Thyroid gland (tissue), 4 donors: ENCODE measurements at regions not wholly inside any gene's neighbourhood (a gene's known extent, or its start where the extent isn't known, plus 50 kb on each side); places are given as distances from the start of the nearest gene placed in this dataset.

Experiments
- POLR2A ChIP-seq, 2 donors: fragments of 450-650 bp; IDR thresholded peaks; one replicate each; pipeline ENCODE4 v1.6.1; 2017; ENCODE audit warnings: antibody characterized with exemption in 2 of 2, mild to moderate bottlenecking in 2 of 2, moderate library complexity in 1 of 2
- TF ChIP-seq, protein P1 (sequence below), 6 experiments: fragments of 200-600 bp in 3 of 6; fragments of 450-650 bp in 3 of 6; sonication (generic) in 3 of 6; IDR thresholded peaks; one replicate each; pipeline ENCODE4 v1.5.1; 2016 to 2019; ENCODE audit warnings: antibody characterized with exemption in 6 of 6, mild to moderate bottlenecking in 2 of 6, inconsistent platforms in 1 of 6, moderate library complexity in 1 of 6

DNA sequence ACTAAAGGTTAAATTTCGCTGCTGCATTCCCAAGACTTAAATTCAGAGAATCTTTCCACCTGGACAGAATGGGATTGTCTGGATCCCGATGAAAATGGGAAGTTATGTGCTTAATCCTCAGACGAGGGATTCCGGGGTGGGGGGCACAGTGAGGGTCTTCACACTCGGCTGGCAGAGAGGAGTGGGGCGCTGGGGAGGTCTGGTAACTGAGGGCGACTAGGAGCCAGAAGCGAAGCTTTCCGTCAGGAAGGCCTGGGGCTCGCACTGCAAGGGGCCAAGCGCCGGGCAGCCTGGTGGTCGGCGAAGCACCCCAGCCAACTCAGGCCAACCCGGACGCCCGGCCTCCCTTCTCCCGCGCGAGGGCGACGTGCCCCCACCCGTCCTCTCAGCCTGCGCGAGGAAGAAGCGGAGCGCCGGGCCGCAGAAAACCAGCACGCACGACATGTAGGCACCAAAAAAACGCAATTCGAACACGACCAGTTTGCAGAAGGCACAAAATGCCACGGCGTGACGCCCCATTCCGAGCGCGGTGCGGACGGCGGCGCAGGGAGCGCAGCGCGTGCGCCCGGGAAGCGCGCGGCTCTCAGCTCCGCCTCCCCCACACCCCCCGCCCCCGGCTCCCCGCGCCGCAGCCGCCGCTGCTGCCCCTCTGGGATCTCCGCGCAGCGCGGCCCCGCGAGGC, 188.1 kb downstream of the ZEB2 start:
- TF ChIP-seq, protein P1, sequence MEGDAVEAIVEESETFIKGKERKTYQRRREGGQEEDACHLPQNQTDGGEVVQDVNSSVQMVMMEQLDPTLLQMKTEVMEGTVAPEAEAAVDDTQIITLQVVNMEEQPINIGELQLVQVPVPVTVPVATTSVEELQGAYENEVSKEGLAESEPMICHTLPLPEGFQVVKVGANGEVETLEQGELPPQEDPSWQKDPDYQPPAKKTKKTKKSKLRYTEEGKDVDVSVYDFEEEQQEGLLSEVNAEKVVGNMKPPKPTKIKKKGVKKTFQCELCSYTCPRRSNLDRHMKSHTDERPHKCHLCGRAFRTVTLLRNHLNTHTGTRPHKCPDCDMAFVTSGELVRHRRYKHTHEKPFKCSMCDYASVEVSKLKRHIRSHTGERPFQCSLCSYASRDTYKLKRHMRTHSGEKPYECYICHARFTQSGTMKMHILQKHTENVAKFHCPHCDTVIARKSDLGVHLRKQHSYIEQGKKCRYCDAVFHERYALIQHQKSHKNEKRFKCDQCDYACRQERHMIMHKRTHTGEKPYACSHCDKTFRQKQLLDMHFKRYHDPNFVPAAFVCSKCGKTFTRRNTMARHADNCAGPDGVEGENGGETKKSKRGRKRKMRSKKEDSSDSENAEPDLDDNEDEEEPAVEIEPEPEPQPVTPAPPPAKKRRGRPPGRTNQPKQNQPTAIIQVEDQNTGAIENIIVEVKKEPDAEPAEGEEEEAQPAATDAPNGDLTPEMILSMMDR (IDR thresholded peaks at IDR 0.05) = peak in 3 of 6 experiments; percentile 11 to 31 (median 18)
- peak in 1 of 2 donors; percentile 34 for TF ChIP-seq POLR2A (IDR thresholded peaks at IDR 0.05)
